ENCODE measurements at regions not wholly inside any gene's neighbourhood (a gene's known extent, or its start where the extent isn't known, plus 50 kb on each side); places are given as distances from the start of the nearest gene placed in this dataset.

DNA sequence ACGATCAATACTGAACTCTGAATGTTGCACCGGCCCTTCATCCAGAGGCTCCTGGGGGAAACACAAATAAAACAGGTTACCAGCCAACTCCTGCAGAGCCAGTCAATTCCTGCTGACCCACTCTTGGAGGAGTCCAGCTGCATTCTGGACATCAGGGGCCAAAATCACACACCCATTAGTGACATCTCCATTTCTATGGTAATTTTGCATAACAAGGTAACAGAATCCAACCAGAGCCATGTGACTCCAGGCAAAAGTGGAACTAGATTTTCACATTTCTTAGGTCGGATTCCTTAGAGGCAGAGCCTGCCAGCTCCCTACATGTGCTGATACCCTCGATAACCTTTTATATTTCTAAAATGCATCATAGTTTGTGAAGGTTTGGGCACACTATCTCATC lies 119.2 kb upstream of the CTNNB1 start:
- TF ChIP-seq, protein P1, sequence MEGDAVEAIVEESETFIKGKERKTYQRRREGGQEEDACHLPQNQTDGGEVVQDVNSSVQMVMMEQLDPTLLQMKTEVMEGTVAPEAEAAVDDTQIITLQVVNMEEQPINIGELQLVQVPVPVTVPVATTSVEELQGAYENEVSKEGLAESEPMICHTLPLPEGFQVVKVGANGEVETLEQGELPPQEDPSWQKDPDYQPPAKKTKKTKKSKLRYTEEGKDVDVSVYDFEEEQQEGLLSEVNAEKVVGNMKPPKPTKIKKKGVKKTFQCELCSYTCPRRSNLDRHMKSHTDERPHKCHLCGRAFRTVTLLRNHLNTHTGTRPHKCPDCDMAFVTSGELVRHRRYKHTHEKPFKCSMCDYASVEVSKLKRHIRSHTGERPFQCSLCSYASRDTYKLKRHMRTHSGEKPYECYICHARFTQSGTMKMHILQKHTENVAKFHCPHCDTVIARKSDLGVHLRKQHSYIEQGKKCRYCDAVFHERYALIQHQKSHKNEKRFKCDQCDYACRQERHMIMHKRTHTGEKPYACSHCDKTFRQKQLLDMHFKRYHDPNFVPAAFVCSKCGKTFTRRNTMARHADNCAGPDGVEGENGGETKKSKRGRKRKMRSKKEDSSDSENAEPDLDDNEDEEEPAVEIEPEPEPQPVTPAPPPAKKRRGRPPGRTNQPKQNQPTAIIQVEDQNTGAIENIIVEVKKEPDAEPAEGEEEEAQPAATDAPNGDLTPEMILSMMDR (IDR thresholded peaks at IDR 0.05; ENCODE audit: extremely low read depth, missing control alignments): no peak
- DNase-seq (ENCODE audit: low spot score): no peak

- TF ChIP-seq, protein P1 (IDR thresholded peaks at IDR 0.05; ENCODE audit: extremely low read depth, missing control alignments): no peak
These were observed 110.4 kb upstream of the CTNNB1 start for GRCh38 chr3:41088882-41089281.

DNA sequence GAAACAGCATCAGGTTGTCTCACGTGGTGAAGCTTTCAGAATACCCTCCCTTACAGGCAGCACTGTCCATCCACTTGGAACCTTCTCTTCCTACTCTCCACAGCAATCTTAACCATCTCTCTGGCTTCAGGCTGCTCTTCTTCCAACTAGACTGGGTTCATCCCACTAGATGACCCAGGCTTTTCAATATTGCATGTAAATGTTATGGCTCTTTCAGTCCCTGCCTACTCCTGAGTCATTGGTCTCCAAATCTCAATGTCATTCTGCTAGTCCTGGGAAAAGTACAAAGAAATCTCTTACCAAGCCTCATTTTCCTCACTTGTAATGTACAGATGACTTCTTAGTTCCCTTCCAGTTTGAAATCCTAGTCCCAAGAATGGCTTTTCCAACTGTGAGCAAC lies 109.7 kb upstream of the CTNNB1 start:
- TF ChIP-seq, protein P1 (IDR thresholded peaks at IDR 0.05; ENCODE audit: extremely low read depth, missing control alignments): no peak
- no peak for DNase-seq (ENCODE audit: low spot score)

More at GRCh38 chr3:41088882-41089281, 110.4 kb upstream of the CTNNB1 start:
- DNase-seq (ENCODE audit: low spot score): no peak

DNA sequence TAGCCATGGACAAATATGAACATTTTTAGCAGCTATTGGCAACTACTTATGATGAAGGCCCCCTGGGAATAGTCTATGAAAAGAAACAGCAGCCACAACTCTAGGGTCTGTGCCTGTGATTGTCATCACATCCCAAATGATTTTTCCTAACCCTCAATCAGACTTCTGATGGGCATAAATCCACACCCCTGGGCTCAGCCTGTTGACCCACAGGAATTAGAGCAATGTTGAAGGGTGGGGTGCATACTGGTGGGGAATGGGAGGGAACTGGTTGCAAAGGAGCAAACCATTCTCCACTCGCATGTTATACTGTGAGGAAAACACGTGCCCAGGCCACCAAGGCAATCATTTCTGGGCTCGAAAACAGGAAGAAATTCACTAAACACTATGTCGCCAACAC lies 106.5 kb upstream of the CTNNB1 start:
- DNase-seq (ENCODE audit: low spot score): no peak
- TF ChIP-seq, protein P1 (IDR thresholded peaks at IDR 0.05; ENCODE audit: extremely low read depth, missing control alignments): no peak

DNA sequence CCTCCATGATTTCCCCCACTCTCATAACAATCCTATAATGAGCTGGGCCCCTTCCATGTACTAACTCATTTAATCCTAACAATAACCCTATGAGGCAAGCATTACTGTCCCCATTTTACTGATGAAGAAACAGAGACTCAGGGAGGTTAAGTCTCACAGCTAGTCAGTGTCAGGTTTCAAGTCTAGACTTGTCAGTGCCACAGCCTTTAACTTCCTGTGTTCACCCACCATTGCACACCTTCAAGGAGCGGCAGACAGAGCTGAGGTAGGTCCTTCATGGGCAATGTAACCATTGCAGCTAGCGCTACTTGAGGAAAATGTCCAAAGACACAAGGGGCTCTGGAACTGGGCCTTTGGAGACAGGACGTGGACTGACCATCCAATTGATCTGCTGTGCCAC lies 105.8 kb upstream of the CTNNB1 start:
- DNase-seq (ENCODE audit: low spot score): no peak
- TF ChIP-seq, protein P1 (IDR thresholded peaks at IDR 0.05; ENCODE audit: extremely low read depth, missing control alignments): no peak

DNA sequence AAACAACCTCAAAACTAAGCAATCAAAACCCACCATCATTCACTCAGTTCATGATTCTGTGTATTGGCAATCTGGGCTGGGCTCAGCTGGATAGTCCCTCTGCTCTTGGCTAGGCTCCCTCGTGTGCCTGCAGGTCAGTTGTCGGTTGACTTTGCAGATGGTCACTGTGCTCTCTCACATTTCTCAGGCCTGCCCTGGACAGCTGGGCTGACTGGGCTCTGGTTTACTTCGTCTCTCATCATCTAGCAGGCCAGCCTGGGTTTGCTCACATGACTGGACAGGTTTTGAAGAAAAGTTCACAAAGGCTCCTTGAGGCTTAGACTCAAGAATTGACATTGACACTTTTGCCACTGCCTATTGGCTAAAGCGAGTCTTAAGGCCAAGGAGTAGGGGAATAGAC lies 105.0 kb upstream of the CTNNB1 start:
- DNase-seq (ENCODE audit: low spot score): no peak
- TF ChIP-seq, protein P1 (IDR thresholded peaks at IDR 0.05; ENCODE audit: extremely low read depth, missing control alignments): no peak

DNA sequence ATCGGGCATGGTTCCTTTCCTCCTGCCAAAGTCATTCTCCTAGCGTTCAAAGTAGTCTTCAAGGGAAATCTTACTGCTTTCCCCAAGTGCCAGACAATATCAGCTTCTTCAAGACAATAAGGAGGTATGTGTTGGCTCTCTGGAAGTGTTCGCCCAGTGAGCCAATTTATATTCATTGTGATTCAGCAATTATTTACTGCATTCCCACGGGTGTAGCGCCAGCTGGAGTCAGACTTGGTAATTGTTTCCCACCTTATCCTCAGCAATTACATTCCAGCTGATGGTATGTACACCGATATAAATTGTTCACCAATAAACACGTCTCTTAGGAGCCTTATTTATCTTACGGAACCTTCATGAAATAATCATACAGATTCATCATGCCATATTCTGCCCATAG lies 103.6 kb upstream of the CTNNB1 start:
- TF ChIP-seq, protein P1 (IDR thresholded peaks at IDR 0.05; ENCODE audit: extremely low read depth, missing control alignments): no peak
- DNase-seq (ENCODE audit: low spot score): no peak
